T-helper 1 cell treated with Interleukin-12 subunit alpha and Interleukin-12 subunit beta and Interleukin-4 antibody, amounts not matched to agents 30 μg/mL and 1 μg/mL, for 36 hours (primary cell): ENCODE measurements at regions not wholly inside any gene's neighbourhood (a gene's known extent, or its start where the extent isn't known, plus 50 kb on each side); places are given as distances from the start of the nearest gene placed in this dataset.
"Not testable (repeated sequence)": the region's sequence is repeated elsewhere in the genome, so short reads cannot be mapped to it uniquely, and the experiment has no call there.

Experiments used
- H3K27ac Mint-ChIP-seq: one replicate; pipeline ENCODE4 v1.8.0; 2021; ENCODE audit warnings: mild to moderate bottlenecking, mixed read lengths
- H3K27me3 Mint-ChIP-seq: one replicate; pipeline ENCODE4 v1.8.0; 2021; ENCODE audit warnings: low read depth, mixed read lengths
- H3K36me3 Mint-ChIP-seq: one replicate; pipeline ENCODE4 v1.8.0; 2021; ENCODE audit warnings: low read depth, mixed read lengths
- H3K4me1 Mint-ChIP-seq: one replicate; pipeline ENCODE4 v1.8.0; 2021; ENCODE audit warnings: low read depth, mixed read lengths
- H3K4me3 Mint-ChIP-seq: one replicate; pipeline ENCODE4 v1.8.0; 2021; ENCODE audit warnings: mild to moderate bottlenecking, moderate library complexity, mixed read lengths
- H3K9me3 Mint-ChIP-seq: one replicate; pipeline ENCODE4 v1.8.0; 2021; ENCODE audit warnings: mixed read lengths

GRCh38 chr7:21317966-21318915, 109.6 kb upstream of the SP4 start:
- peaks cover 8% of the 10 kb centered on the region for H3K27me3 Mint-ChIP-seq
- no peak overlapping the region for H3K27ac Mint-ChIP-seq
- no peaks in the 10 kb centered on the region for H3K36me3 Mint-ChIP-seq
- H3K4me3 Mint-ChIP-seq, result no peak overlapping the region
- peaks cover 7% of the 10 kb centered on the region for H3K4me1 Mint-ChIP-seq
- peaks cover 5% of the 10 kb centered on the region for H3K9me3 Mint-ChIP-seq

GRCh38 chr7:21318916-21319270, 109.0 kb upstream of the SP4 start:
- Mint-ChIP-seq H3K36me3 (no peaks in the 10 kb centered on the region), H3K27ac (no peak overlapping the region)

DNA sequence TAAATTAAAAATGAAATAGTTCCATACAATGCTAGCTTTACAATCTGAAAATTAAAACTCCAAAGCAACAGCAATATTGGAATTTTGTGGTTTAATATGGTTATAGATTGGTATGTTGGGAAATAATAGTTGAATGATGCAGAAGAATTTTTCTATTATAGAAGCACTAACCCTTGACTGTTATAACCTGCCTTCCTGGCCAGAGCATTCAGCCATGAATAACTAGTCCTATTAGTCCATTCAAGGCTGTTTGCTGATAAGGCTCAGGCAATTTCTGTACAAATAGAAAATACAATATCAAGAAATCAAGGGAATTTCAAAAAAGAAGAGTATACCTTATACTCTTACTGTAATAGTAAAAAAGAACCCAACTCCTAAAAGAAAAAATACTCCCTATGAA, 101.6 kb upstream of the SP4 start:
- H3K4me1 Mint-ChIP-seq, result peaks cover 3% of the 10 kb centered on the region
- no peak overlapping the region for H3K27ac Mint-ChIP-seq

More at GRCh38 chr7:21318916-21319270, 109.0 kb upstream of the SP4 start:
- Mint-ChIP-seq H3K27me3 (peaks cover 8% of the 10 kb centered on the region), H3K4me3 (no peak overlapping the region), H3K4me1 (peaks cover 7% of the 10 kb centered on the region), H3K9me3 (peaks cover 5% of the 10 kb centered on the region)

GRCh38 chr7:21326921-21327320, 101.0 kb upstream of the SP4 start:
- Mint-ChIP-seq H3K36me3 (peaks cover 21% of the 10 kb centered on the region), H3K9me3 (peaks cover 23% of the 10 kb centered on the region), H3K27me3 (no peaks in the 10 kb centered on the region), H3K4me3 (no peak overlapping the region), H3K27ac (no peak overlapping the region), H3K4me1 (peaks cover 3% of the 10 kb centered on the region)

More for the DNA sequence above, 101.6 kb upstream of the SP4 start:
- Mint-ChIP-seq H3K9me3 (peaks cover 23% of the 10 kb centered on the region), H3K4me3 (no peak overlapping the region), H3K36me3 (peaks cover 21% of the 10 kb centered on the region), H3K27me3 (no peaks in the 10 kb centered on the region)

GRCh38 chr7:21327422-21328409, 100.2 kb upstream of the SP4 start:
- Mint-ChIP-seq H3K9me3 (peaks cover 23% of the 10 kb centered on the region), H3K4me3 (no peak overlapping the region), H3K4me1 (peaks cover 3% of the 10 kb centered on the region), H3K27ac (no peak overlapping the region), H3K36me3 (peaks cover 21% of the 10 kb centered on the region), H3K27me3 (no peaks in the 10 kb centered on the region)

GRCh38 chr7:21330462-21331178, 97.3 kb upstream of the SP4 start:
- Mint-ChIP-seq H3K27ac (no peak overlapping the region), H3K4me3 (no peak overlapping the region), H3K27me3 (no peaks in the 10 kb centered on the region), H3K9me3 (peaks cover 10% of the 10 kb centered on the region), H3K4me1 (peaks cover 9% of the 10 kb centered on the region), H3K36me3 (peaks cover 20% of the 10 kb centered on the region)

- Mint-ChIP-seq H3K36me3 (peaks cover 22% of the 10 kb centered on the region), H3K27ac (no peak overlapping the region)
These were observed 93.0 kb upstream of the SP4 start for GRCh38 chr7:21334906-21335305.

GRCh38 chr7:21336743-21337142, 91.1 kb upstream of the SP4 start:
- Mint-ChIP-seq H3K27ac (peak overlapping the region; percentile 27), H3K4me1 (peaks cover 54% of the 10 kb centered on the region), H3K36me3 (peaks cover 34% of the 10 kb centered on the region)

More at GRCh38 chr7:21334906-21335305, 93.0 kb upstream of the SP4 start:
- Mint-ChIP-seq H3K4me1 (peaks cover 39% of the 10 kb centered on the region), H3K4me3 (no peak overlapping the region), H3K27me3 (no peaks in the 10 kb centered on the region), H3K9me3 (peaks cover 16% of the 10 kb centered on the region)

DNA sequence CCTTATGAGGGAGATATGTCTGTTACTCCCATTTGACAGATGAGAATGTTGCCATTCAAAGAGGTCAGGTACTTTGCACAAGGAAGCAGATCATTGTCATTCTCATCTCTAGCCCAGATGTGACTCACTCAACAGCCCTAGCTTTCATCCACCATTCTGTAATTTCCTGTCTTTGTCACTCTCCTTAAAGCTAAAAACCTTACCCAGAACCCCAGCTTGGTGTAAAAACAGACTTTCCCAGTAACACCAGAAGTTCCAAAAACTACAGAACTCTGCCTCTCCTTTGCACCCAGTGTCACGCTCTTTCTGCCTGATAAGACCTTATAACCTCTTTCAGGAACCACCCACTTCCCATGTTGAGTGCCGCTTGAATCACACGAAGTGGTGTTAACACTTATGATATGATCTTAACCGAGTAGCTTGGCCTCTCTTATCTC, 89.1 kb upstream of the SP4 start:
- Mint-ChIP-seq H3K4me1 (peaks cover 63% of the 10 kb centered on the region), H3K9me3 (peaks cover 44% of the 10 kb centered on the region), H3K27ac (peak overlapping the region; percentile 98)

More at GRCh38 chr7:21336743-21337142, 91.1 kb upstream of the SP4 start:
- Mint-ChIP-seq H3K4me3 (no peak overlapping the region), H3K9me3 (peaks cover 27% of the 10 kb centered on the region), H3K27me3 (no peaks in the 10 kb centered on the region)

DNA sequence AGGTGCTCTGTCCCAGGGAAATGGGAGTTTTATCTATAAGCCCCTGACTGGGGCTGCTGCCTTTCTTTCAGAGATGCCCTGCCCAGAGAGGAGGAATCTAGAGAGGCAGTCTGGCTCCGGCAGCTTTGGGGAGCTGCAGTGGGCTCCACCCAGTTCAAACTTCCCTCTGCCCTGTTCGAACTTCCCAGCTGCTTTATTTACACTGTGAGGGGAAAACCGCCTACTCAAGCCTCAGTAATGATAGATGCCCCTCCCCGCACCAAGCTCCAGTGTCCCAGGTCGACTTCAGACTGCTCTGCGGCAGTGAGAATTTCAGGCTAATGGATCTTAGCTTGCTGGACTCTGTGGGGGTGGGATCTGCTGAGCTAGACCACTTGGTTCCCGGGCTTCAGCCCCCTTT, 83.0 kb upstream of the SP4 start:
- not testable (repeated sequence) for H3K27me3 Mint-ChIP-seq, H3K27ac Mint-ChIP-seq, H3K4me3 Mint-ChIP-seq
- Mint-ChIP-seq H3K9me3 (peaks cover 37% of the 10 kb centered on the region), H3K4me1 (peaks cover 33% of the 10 kb centered on the region), H3K36me3 (peaks cover 37% of the 10 kb centered on the region)

More for the DNA sequence above, 89.1 kb upstream of the SP4 start:
- Mint-ChIP-seq H3K27me3 (no peaks in the 10 kb centered on the region), H3K36me3 (peaks cover 49% of the 10 kb centered on the region), H3K4me3 (peak overlapping the region; percentile 25)

DNA sequence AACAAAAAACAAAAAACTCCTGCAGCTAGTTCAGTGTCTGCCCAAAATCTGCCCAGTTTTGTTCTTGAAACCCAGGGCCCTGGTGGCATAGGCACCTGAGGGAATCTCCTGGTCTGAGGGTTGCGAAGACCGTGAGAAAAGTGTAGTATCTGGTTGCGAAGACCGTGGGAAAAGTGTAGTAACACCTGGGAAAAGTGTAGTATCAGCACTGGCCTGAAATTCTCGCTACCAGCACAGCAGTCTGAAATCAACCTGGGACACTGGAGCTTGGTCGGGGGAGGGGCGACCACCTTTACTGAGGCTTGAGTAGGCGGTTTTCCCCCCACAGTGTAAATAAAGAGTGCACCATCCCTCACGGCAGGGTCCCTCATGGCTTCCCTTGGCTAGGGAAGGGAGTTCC, 82.5 kb upstream of the SP4 start:
- peaks cover 32% of the 10 kb centered on the region for H3K9me3 Mint-ChIP-seq
- H3K27ac Mint-ChIP-seq, result no peak overlapping the region
- H3K36me3 Mint-ChIP-seq, result peaks cover 33% of the 10 kb centered on the region
- no peak overlapping the region for H3K4me3 Mint-ChIP-seq
- H3K4me1 Mint-ChIP-seq, result peaks cover 29% of the 10 kb centered on the region
- no peaks in the 10 kb centered on the region for H3K27me3 Mint-ChIP-seq

GRCh38 chr7:21346297-21346696, 81.6 kb upstream of the SP4 start:
- Mint-ChIP-seq H3K9me3 (peaks cover 29% of the 10 kb centered on the region), H3K4me3 (no peak overlapping the region), H3K4me1 (peaks cover 25% of the 10 kb centered on the region), H3K27me3 (no peaks in the 10 kb centered on the region), H3K36me3 (peaks cover 25% of the 10 kb centered on the region), H3K27ac (no peak overlapping the region)

- H3K9me3 Mint-ChIP-seq, result peaks cover 9% of the 10 kb centered on the region
- H3K4me3 Mint-ChIP-seq, result peak overlapping the region; percentile 74
- peaks cover 58% of the 10 kb centered on the region for H3K4me1 Mint-ChIP-seq
- H3K27me3 Mint-ChIP-seq, result no peaks in the 10 kb centered on the region
- peaks cover 13% of the 10 kb centered on the region for H3K36me3 Mint-ChIP-seq
- peak overlapping the region; percentile 96 for H3K27ac Mint-ChIP-seq
These were observed 75.1 kb upstream of the SP4 start for GRCh38 chr7:21352540-21353387.
